H1 (cell line): ENCODE measurements at regions not wholly inside any gene's neighbourhood (a gene's known extent, or its start where the extent isn't known, plus 50 kb on each side); places are given as distances from the start of the nearest gene placed in this dataset.

ENCODE experiments used
- ATF3 ChIP-seq: IDR thresholded peaks from 2 replicates; pipeline ENCODE4 v1.6.1; 2011; ENCODE audit warnings: low read depth, mild to moderate bottlenecking, low read length; ENCODE audit not compliant: insufficient read depth
- CBX5 ChIP-seq: fragments of 300-800, 300-1000 bp; sonication (generic); IDR thresholded peaks from 2 replicates; pipeline ENCODE4 v1.7.1; 2016; ENCODE audit warnings: antibody characterized with exemption, low read length, low read depth
- EP300 ChIP-seq, 2 experiments: IDR thresholded peaks; 1 replicate in 1 of 2; 2 replicates in 1 of 2; pipeline ENCODE4 v1.6.1; 2011 to 2012; ENCODE audit warnings: low read depth in 2 of 2, low read length in 2 of 2, mild to moderate bottlenecking in 2 of 2, borderline replicate concordance in 1 of 2, inconsistent platforms in 1 of 2, moderate library complexity in 1 of 2
- EZH2 ChIP-seq: fragments of 200-600 bp; sonication (generic); IDR thresholded peaks from 2 replicates; pipeline ENCODE4 v1.7.1; 2012; ENCODE audit warnings: low read depth, mild to moderate bottlenecking, moderate library complexity, low read length, inconsistent platforms; ENCODE audit not compliant: severe bottlenecking
- JUN ChIP-seq: IDR thresholded peaks from 2 replicates; pipeline ENCODE4 v1.6.1; 2011; ENCODE audit warnings: low read depth, mild to moderate bottlenecking, improper control_type of control experiment, low read length
- JUND ChIP-seq: IDR thresholded peaks from 2 replicates; pipeline ENCODE4 v1.6.1; 2011; ENCODE audit warnings: mild to moderate bottlenecking, improper control_type of control experiment, low read length
- KDM1A ChIP-seq: fragments of 200-600, 300-600 bp; sonication (generic); IDR thresholded peaks from 2 replicates; pipeline ENCODE4 v1.7.1; 2016; ENCODE audit warnings: mild to moderate bottlenecking, low read length, borderline replicate concordance
- MAX ChIP-seq: IDR thresholded peaks from 2 replicates; pipeline ENCODE4 v1.6.1; 2012; ENCODE audit warnings: inconsistent platforms
- POLR2A ChIP-seq, 2 experiments: IDR thresholded peaks; 1 replicate in 1 of 2; 2 replicates in 1 of 2; pipeline ENCODE4 v1.6.1; 2011; ENCODE audit warnings: low read depth in 2 of 2, low read length in 2 of 2, mild to moderate bottlenecking in 2 of 2; ENCODE audit errors: control extremely low read depth in 1 of 2
- POLR2AphosphoS5 ChIP-seq: IDR thresholded peaks from 2 replicates; pipeline ENCODE4 v1.6.1; 2011; ENCODE audit warnings: low read depth, low read length
- RXRA ChIP-seq: IDR thresholded peaks from 2 replicates; pipeline ENCODE4 v1.6.1; 2011; ENCODE audit warnings: low read depth, mild to moderate bottlenecking, low read length, moderate library complexity; ENCODE audit not compliant: insufficient read depth
- TF ChIP-seq, protein P1 (sequence below), 3 experiments: IDR thresholded peaks; 1 replicate in 2 of 3; 2 replicates in 1 of 3; pipeline versions ENCODE4 v1.5.1 to v1.6.1; 2011; ENCODE audit warnings: low read length in 3 of 3, mild to moderate bottlenecking in 3 of 3, inconsistent platforms in 2 of 3, low read depth in 1 of 3, moderate library complexity in 1 of 3; ENCODE audit not compliant: insufficient read depth in 1 of 3; ENCODE audit errors: control extremely low read depth in 1 of 3
- TF ChIP-seq, protein P2 (sequence below): IDR thresholded peaks from 2 replicates; pipeline ENCODE4 v1.6.1; 2012; ENCODE audit warnings: low read length, inconsistent platforms

GRCh38 chr15:51155016-51155580 is 60.4 kb upstream of the TNFAIP8L3 start:
- TF ChIP-seq, protein P1, sequence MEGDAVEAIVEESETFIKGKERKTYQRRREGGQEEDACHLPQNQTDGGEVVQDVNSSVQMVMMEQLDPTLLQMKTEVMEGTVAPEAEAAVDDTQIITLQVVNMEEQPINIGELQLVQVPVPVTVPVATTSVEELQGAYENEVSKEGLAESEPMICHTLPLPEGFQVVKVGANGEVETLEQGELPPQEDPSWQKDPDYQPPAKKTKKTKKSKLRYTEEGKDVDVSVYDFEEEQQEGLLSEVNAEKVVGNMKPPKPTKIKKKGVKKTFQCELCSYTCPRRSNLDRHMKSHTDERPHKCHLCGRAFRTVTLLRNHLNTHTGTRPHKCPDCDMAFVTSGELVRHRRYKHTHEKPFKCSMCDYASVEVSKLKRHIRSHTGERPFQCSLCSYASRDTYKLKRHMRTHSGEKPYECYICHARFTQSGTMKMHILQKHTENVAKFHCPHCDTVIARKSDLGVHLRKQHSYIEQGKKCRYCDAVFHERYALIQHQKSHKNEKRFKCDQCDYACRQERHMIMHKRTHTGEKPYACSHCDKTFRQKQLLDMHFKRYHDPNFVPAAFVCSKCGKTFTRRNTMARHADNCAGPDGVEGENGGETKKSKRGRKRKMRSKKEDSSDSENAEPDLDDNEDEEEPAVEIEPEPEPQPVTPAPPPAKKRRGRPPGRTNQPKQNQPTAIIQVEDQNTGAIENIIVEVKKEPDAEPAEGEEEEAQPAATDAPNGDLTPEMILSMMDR (IDR thresholded peaks at IDR 0.05; ENCODE audit: control extremely low read depth in 1 of 3, insufficient read depth in 1 of 3, low read depth in 1 of 3, low read length in 3 of 3): no peak
- TF ChIP-seq CBX5: no peak
- no peak for TF ChIP-seq MAX
- TF ChIP-seq KDM1A: no peak
- TF ChIP-seq POLR2A (IDR thresholded peaks at IDR 0.05; ENCODE audit: control extremely low read depth in 1 of 2, low read depth in 2 of 2, low read length in 2 of 2): no peak
- no peak for TF ChIP-seq EZH2
- TF ChIP-seq, protein P2, sequence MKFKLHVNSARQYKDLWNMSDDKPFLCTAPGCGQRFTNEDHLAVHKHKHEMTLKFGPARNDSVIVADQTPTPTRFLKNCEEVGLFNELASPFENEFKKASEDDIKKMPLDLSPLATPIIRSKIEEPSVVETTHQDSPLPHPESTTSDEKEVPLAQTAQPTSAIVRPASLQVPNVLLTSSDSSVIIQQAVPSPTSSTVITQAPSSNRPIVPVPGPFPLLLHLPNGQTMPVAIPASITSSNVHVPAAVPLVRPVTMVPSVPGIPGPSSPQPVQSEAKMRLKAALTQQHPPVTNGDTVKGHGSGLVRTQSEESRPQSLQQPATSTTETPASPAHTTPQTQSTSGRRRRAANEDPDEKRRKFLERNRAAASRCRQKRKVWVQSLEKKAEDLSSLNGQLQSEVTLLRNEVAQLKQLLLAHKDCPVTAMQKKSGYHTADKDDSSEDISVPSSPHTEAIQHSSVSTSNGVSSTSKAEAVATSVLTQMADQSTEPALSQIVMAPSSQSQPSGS: no peak
- no peak for TF ChIP-seq POLR2AphosphoS5
- TF ChIP-seq JUN: no peak
- TF ChIP-seq EP300 (IDR thresholded peaks at IDR 0.05; ENCODE audit: borderline replicate concordance in 1 of 2, low read depth in 2 of 2, low read length in 2 of 2): no peak
- no peak for TF ChIP-seq RXRA
- TF ChIP-seq ATF3: no peak
- no peak for TF ChIP-seq JUND
